Effector CD4-positive, alpha-beta T cell (primary cell): ENCODE measurements at regions not wholly inside any gene's neighbourhood (a gene's known extent, or its start where the extent isn't known, plus 50 kb on each side); places are given as distances from the start of the nearest gene placed in this dataset.

Experiments used
- DNase-seq: peaks from one replicate; pipeline ENCODE4 v3.0.0-alpha.2; 2020

DNA sequence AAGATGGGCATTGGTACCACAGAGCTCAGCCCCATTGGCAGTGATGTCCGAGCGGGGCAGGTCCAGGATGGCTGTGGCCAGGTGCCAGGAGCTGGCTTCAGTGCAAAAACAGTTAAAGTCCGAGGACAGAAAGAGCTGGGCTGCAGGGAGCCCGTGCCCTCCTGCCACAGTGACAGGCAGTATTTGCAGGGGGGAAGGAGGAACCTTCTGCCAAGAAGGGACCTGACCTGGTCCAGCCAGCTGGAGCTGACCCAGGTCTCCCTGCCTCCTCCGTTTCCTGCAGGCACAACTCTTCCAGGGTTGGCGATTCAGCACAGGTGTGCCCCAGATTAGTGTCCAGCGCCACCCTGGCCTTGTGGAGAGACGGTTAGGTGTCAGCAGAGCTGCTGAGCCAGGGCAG, 199.0 kb downstream of the ENGASE start:
- no peak for DNase-seq

DNA sequence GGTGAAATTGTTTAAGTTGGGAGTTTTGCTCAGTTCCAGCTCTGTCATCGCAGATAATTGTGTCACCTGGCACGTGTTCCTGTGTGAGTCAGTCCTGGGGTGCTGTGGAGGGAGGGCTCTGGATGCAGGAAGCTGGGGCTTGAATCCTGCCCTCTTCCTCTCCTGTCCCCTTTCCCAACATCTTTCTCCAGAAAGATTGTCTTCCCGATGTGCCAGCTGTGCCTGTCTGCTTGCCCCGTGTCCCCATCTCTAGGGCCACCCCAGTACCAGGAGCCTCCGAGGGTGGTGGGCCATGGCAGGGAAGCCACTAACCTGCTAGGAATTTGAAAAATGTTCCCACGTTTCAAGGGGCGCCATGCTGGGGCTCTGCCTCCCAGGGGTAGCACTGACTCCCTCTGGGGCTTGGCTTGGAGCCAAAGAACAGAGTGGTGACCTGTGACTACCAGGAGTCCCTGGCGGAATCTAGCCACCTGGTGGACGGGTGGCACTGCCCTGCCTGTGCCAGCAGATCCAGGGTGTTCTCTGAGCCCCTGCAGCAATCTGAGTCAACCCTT, 198.1 kb downstream of the ENGASE start:
- no peak for DNase-seq

DNA sequence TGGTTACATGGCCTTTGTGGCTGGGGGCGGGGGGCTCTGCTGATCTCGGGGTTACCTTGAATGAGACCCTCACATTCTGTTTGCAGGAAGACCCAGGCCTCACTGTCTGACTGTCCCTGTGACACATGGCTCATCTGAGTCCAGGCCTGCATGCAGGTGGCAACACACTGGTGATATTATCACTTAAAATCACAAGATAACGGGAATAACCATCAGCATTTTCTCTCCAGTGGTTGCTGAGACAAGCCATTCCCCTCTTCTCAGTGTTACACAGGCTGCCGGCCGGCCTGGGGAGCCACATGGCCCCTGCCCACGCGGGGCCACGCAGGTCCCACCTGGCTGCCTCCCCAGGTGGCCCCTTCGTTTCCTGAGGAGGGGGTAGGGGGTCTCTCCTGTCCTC, 197.6 kb downstream of the ENGASE start:
- no peak for DNase-seq

DNA sequence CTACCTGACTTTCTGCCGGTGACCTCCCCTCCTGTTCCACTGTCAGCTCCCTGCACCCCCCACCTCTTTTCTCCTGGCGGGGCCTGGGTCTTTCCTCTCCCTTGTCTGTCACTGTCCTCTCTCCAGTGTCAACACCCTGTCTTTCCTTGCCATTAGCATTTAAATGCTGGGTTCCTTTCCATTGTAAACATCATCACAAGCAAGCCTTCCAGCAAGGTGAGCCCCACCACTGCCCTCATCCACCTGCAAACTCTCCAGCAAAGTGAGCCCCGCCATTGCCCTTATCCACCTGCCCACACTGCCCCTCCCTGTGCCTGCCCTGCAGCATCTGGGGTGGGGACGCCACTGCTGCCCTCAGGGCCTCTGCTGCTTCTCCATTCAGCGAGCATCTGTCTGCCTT, 195.0 kb downstream of the ENGASE start:
- DNase-seq, result no peak

DNA sequence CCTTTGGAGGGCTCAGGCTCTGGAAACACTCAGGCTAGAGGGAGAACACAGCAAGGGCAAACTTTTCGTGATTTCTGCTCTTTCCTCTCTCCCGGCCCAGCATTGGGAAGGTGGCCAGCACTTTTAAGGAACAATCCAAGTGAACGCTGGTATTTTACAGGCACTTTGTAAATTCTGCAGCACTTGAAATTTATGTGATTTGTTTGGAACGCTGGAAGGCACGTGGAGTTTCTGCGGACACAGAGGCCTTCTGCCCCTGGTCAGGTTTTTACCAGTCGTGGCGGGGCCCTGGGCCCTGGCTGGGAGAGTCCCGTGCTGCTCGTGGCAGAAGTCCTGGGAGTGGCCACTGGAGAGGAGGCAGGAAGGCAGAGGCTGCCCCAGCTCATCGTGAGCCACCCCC, 188.6 kb downstream of the ENGASE start:
- no peak for DNase-seq

DNA sequence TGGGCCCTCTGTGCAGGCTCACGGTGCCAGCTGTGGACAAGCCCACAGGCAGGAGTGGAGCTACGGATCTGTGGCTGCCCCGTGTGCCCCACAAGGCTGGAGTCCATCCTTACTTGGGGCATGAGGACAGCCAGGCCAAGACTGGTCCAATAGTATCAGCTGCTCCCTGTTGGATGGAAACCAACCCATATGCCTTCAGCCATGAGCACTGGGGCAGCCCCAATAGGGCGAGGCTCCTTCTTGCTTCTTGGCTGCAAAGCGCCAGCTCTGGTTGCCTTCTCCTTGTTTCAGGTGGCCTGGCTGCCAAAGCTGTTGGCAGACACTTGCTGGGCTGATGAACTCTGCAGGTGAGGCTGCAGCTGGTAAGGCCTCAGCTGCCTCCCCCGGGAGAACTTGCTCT, 188.0 kb downstream of the ENGASE start:
- DNase-seq, result no peak

DNA sequence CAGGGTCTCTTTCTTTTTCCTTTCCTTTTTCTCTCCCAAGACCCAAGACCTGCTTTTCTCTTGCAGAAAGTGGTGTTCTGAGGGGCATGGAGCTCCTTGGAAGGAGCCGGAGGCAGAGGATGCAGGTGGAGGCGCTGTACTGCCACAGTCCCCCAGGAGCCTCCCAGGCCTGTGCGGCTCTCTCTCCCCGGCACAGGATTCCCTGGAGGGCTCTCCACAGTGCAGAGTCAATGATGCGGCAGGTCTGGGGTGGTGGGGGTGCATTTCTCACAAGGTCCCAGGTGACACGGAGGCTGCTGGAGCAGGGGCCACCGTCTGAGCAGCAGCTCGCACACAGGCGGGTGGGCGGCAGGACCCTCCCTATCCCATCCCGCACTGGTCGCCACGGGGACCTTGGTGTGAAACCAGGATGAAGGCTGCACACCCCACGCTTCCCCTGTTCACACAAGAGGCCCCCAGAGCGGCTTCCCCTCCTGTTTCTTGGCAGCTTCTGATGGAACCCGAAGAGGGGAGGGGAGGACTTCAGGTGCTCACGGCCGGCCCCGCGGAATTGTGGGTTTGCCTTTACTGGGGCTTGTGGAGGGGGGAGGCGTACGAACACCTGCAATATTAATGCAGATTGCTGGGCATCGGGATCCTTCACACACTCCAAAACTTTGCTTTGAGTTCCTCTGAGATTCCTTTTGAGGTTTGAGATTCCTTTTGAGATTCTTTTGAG, 186.9 kb downstream of the ENGASE start:
- DNase-seq, result no peak

DNA sequence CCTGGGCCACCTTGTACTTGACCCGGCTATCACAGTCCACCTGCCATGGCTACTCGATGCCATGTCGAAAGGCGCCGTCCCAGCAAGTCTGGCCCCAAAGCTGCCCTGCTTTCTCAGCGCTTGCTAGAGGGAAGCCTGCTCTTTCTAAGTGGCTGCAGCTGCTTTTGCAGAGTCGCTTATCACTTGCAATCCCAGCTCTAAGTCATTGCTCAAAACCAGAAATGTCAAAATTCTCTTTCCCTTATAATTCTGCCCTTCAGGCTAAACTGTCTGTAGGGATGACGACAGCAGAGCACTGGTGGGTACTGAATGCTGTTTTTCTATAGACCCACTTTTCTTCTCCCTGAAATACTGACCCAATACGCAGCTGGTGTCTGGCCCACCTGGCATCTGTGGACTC, 184.2 kb downstream of the ENGASE start:
- DNase-seq, result no peak

DNA sequence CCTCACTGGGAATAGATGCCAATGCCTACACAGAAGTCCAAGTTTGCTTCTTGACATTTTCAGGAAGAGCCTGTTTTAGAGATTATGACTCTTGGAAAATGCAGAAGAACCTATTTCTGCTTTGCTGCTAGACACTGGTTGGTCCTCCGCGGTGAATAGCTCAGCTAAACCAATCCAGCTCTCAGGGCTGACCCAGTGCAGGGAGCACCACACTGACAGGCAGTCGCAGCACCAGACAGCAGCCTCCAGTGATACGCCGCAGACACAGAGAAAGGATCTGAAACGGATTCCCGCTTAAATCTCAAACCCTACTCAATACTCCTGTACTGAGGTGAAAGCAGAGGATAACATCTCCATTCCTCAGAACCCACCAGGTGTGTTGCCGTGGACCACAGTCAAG, 183.4 kb downstream of the ENGASE start:
- DNase-seq, result no peak

DNA sequence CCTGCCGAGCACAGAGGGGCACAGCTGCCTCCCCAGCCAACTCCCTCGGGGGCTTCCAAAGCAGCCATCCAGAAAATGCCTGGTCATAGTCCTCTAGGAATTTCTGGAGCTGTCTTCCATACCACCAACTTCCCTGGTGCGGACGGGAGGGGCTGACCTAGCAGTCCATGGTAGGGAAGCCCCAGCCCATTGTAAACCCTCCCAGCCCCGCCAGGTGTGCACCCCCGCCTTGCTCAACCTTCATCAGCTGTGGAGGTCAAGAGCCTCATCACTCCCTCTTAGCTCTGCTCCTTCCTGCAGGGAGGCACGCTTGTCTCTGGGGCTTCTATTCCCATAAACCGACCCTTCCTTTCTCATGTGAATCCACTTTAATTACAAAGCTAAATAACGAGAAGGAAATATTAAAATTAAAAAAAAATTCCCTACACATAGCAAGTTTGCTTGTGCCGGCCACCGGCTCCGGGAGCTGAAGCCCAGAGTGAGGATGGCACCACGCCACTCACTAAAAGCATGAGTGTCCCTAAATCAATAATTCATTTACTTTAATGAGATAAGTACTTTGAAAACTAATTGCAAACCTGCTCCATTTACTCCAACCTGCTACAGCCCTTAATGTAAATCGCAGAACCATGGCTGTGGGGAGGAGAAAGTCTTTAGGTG, 181.4 kb downstream of the ENGASE start:
- no peak for DNase-seq

DNA sequence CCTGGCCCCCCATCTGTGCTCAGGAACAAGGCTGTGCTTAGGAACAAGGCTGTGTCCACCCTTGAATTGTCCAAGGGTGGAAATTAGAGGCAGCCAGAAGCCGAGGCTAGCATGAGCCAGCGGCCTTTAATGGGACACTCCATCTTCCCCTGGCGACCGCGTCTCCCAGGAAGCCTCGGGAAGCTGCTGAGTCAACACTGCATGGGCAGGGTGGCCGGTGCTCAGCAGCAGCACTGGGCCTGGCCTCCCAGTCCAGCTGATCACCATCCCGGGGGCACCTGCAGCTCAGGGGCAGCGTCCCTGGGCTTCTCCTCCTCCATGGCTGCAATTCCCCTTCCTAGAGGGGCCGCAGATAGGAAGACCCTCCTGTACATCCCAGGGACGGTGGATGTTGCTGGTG, 180.8 kb downstream of the ENGASE start:
- no peak for DNase-seq

DNA sequence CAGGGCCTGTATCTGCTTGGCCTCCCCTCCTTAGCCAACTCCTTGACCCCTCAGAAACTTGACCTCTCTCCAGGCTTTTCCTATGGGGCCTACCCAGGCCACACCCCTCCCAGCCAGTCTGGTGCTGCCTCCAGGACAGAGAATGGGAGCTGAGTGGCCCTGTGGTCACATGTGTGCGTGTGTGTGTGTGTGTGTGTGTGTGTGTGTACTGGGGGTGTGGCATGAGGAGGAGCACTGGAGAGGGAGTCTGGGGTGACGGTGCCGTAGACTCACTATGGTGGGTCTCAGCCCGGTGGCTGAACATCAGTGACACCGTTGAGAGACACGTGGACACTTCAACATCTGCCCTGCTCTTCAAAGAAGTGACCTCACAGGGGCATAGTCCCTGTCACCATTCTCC, 180.4 kb downstream of the ENGASE start:
- DNase-seq, result no peak

DNA sequence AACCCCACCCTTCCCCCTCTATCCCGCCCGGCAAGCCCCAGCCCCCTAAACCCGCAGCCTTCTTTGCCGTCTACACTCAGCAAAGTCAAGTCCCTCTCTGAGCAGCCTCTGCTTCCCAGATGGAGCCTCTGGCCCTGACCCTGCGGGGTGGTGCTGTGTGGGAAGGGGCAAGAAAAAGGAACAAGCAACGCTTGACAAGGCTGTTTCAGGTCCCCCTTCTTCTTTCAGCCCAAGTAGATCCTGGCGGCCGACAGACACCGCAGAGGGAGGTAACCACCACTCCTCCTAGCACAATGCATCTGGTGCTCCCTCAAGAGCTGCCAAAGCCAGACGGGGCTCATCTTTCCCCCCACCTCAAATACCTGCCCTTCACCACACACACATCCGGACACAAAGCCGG, 178.3 kb downstream of the ENGASE start:
- no peak for DNase-seq

DNA sequence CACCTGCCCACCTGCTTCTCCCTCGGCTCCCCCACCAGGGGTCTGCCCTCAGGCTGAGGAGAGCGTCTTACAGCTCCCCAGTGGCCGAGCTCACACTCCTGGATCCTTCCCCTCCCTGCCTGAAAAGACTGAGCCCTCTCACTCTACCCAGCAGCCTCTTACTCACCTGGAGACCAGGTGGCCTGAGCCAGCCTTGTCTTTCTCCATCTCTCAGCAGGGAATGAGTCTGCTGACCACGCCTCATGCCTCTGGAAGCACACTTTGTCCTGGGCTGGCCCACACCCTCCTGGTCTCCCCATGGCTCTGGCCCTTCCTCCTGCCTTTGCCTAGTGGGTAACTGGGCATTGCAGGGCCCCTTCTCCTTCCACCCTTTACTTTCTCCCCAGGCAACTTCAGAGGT, 177.2 kb downstream of the ENGASE start:
- no peak for DNase-seq

DNA sequence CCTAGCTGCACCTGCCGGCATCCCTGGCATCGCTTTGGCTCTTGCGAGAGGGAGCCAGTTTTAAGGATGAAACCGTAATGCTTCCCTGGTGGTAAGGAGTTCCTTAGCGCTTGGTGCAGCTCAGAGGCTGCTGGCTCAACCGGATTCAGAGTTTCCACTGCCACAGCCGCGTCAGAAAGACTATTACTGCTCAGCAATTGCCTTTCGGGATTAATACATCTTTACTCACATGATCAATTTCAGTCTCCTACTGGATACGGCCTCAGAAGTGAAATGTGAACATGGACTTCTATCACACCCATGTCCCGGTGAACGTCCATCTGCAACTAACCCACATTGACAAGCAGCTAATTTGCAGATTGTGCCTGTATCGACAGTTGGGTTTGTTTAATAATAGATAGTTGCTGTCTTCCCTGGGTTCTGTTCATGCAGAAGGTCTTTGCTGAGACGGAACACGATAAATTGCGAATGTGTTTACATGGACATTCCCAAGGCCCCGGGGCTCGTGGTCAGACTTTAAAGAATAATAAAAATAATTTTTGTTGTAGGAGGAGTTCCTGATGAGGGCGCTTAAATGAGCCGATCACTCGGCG, 175.4 kb downstream of the ENGASE start:
- DNase-seq, result no peak

DNA sequence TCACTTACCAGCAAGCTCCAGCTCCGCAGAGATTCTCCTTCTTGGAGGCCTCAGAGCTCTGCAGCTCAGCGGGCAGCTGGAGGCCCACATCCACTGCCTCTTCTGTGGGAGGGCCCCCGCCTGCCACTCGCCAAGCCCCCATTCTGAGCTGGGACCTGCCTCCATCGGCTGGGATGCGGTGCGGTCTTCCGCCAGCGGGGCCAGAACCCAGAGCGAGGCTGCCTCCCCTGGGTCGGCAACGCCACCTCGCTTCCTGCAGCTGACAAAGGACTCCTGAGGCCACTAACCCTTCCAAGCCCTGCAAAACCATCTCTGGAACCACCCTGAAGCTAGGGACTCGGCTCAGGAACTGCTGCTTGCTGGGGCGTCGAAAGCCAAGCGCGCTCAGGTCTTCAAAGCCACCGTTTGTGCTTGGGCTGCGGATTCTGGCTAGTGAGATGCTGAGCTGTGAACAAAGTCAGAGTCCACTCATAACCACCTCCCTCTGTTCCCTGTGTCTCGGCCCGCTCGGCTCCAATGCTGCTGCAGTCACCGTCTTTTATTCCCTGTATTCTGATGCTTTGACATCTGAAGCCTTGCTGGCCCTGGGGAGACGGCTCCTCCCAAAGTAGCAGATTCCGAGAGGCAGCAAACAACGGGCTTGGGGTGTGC, 174.3 kb downstream of the ENGASE start:
- DNase-seq, result no peak

DNA sequence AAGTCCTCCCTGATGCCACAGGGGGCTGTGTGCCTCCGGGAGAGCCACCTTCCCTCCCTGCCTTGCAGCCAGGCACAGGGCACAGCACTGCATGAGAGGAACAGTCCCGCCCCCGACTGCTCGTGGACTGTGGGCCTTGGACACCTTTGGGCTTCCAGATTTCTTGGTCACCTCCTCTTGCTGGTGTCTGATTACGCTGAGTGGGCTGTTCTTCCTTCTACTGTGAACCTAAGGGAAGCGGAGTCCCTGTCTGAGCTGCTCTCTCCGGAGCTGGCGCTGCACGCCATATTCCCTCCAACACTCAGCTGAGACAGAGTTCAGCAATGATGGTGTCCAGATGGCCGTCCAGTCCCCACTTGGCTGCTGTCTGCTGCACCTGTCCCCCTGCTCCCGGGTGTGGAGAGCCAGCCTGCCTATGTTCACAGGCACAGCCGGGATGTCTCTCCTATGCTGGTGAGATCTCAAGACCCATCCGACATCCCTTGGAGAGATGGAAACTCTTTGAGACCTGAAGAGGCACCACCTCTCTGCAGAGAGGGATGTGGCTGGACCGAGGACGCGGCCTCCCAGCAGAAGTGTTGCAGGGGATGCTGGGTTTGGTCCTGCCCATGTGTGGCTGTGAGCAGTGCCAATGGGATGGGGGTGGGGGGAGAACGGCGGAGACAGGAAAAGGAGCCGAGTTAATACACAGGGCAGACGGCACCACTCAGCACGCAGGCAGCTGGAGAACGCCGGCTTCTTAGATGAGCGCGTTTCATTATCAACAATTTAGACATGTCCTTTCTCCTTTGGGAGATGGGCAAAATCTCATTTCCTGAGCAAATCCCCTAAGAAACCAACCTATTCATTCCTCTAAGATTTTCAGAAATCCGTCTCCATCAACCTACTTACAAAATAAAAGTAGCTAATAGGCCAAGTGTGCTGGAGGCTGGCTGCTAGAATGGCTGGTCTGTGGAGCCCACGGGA, 171.9 kb downstream of the ENGASE start:
- DNase-seq, result no peak

DNA sequence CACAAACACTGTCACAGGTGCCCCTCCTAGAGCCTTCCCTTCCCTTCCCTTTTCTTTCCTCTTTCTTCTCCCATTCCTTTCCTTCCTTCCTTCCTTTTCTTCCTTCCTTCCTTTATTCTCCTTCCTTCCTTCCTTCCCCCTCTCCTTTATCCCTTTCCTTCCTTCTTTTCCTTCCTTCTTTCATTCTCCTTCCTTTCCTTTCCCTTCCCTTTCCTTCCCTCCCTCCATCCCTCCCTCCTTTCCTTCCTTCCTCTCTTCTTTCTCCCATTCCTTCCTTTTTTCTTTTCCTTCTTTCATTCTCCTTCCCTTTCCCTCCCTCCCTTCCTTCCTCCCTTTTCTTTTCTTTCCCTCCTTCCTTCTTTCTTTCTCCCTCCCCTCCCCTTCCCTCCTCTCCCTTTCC, 170.0 kb downstream of the ENGASE start:
- no peak for DNase-seq

DNA sequence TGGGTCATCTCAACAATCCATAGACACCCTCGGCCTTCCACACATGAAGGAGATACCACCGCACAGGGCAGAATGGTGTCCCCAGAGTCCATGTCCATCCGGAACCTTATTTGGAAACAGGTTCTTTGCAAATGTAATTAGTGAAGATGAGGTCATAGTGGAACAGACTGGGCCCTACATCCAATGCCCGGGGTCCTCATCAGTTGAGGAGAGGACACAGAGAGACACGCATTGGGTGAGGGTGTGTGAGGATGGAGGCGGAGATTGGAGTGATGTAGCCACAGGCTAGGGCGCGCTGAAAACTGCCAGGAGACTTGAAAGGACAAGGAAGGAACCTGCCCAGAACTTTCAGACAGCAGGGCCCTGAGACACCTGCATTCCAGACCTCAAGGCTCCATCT, 169.4 kb downstream of the ENGASE start:
- no peak for DNase-seq

DNA sequence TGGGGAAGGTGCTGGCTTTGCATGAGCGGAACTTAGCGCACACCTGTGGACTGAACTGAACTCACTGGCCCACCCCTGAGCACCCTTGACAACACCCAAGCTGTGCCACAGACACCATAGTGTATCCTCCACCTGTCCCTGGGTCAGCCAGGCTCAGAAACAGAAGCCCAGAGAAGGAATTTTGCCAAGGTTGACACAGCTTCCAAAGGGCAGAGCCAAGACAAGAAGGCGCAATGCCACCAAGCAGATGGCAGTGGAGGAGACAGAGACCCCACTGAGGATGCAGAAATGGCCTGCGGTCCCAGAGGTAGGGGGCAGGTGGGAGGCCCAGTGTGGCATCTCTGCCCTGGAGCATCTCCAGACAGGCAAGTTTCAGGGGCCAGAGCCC, 169.0 kb downstream of the ENGASE start:
- DNase-seq, result no peak

DNA sequence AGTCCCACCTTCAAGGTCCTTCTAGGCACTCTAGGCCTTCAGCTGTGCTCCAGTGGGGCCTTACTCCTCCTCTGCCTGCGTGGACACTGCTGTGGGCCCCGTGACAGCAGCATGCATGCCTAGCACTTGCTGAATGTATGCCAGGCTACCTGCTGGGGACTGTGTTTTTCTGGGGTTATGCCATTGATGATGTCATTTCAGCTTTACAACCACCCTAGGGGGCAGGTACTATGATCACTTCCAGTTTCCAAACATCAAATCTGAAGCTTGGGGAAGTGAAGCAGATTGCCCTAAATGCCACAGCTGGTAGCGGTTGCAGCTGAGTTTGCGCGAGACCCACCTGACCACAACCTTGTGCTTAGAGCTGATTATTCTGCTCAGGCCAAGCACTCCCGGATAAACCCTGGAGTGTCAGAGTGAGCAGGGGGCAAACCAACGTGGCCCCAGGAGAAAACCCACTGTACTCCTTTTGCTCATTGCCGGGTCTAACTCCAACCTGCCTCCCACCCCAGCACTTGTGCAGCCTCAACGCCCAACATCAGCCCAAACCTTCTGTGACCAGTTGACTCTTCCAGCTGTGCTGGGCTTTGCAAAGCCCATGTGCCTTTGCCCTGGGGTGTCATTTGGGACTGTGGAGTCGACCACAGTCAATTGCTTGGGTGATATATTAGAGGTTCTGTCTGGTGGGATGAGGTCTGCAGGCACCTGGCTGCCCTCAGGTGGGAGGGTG, 168.4 kb downstream of the ENGASE start:
- no peak for DNase-seq

DNA sequence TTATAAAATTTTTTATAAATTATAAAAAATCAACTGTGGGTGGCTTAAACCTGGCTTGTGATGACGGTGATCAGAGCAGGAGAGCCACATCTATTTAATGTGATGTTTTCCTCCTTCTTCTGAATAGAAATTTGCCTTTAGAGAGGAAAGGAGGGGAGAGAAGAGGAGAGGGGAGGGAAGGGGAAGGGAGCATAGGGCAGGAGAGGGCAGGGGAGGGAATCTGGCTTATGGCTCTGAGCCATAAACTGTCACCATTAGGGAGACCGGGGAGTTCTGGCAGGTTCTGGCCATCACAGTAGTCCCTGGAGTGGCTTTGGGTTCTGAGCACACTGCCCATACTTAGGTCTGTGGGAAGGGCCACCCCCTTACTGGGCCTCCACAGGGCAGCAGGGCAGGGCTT, 167.8 kb downstream of the ENGASE start:
- DNase-seq, result no peak
